GM21390 (cell line): ENCODE measurements at regions not wholly inside any gene's neighbourhood (a gene's known extent, or its start where the extent isn't known, plus 50 kb on each side); places are given as distances from the start of the nearest gene placed in this dataset.
"Not testable (repeated sequence)": the region's sequence is repeated elsewhere in the genome, so short reads cannot be mapped to it uniquely, and the experiment has no call there.

Experiments
- ATAC-seq: cut with Tn5 transposase; IDR thresholded peaks from one replicate; pipeline ENCODE4 v1.9.1; 2021; ENCODE audit not compliant: unreplicated experiment

- ATAC-seq, result no peak
These were observed 140.8 kb upstream of the CLINT1 start for GRCh38 chr5:157999696-158000095.

- no peak for ATAC-seq
These were observed 139.1 kb upstream of the CLINT1 start for GRCh38 chr5:157997991-157998504.

- ATAC-seq, result peak; percentile 87
These were observed 136.1 kb upstream of the CLINT1 start for GRCh38 chr5:157994906-157995519.

DNA sequence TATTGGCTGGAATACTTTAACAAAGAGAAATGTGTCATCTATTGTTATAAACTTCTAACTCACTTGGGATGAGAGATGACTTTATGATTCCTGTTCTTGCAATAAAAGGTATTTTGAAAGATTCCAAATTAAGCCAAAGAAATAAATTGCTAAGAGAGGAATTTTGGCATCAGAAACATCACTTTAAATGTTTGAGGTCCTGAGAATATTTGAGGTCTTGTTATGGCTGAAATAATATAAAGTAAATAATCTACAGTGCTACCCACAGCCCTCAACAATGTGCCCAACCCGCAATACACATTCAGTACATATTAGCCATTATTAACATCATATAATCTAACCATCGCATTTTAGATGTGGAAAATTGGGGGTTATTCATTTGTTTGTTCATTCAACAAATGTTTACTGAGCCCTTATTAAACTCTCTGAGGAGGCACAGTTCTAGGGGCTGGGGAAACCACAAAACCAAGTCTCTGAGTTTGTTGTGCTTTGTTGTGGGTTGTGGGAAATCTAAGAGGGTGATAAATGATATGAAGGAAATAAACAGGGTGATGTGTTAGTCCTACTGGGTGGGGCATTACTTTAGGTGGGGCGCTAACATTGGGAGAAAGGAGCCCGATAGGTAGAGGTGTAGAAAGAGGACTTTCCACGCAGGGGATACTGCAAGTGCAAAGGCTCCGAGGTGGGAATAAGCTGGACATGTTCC is 135.2 kb upstream of the CLINT1 start:
- no peak for ATAC-seq

- ATAC-seq, result no peak
These were observed 134.3 kb upstream of the CLINT1 start for GRCh38 chr5:157993201-157993600.

GRCh38 chr5:157990583-157991181 is 131.7 kb upstream of the CLINT1 start:
- no peak for ATAC-seq

- no peak for ATAC-seq
These were observed 130.4 kb upstream of the CLINT1 start for GRCh38 chr5:157989296-157989695.

- ATAC-seq, result no peak
These were observed 128.3 kb upstream of the CLINT1 start for GRCh38 chr5:157987259-157987658.

GRCh38 chr5:157986431-157986990 is 127.6 kb upstream of the CLINT1 start:
- ATAC-seq, result no peak

DNA sequence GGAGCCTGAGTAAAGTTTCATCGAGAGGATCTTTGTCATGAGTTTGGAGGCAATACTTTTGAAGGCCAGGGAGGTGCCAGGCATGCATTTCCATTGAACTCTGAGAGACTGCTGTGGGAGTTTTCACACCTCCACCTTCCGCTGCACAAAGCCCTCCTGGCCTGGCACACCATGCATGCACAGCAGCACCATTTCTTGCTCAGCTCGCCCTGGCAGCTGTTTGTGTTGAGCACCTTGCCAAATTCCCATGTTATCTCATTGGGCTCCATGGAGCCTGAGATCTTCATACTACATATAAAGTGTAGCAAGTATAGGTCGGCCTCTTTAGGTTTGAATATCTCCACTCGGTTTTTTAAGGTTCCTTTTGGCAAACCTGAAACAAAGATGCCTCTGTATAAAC is 125.7 kb upstream of the CLINT1 start:
- ATAC-seq, result no peak

DNA sequence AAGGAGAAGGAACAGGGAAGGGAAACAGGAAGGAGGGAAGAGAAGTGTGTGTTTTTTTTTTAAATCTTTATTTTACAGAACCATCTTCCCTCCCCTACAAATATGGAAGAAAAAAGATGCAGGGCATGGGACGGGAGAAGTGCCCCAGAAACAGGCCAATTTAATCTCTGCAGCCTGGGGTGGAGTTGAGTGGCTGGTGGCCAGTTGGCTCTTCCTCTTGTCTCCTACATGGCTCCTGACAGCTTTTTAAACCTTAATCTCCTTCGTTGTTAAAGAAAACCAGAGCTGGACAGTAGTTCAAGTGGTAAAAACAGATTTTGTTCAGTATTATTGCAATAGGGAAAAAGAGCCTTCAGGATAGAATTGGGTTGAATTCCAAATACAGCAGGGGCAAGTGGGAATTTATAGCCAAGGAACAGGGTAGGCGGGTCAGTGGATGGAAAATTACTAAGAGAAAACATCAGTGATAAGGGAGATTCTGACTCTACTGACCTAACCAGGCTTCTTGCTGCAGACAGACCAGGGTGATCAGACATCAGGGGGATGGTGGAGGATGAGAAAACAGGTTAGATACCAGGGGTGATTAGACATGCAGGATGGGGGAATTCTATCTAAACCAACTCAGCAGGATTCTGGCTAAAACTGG is 125.1 kb upstream of the CLINT1 start:
- ATAC-seq, result no peak

DNA sequence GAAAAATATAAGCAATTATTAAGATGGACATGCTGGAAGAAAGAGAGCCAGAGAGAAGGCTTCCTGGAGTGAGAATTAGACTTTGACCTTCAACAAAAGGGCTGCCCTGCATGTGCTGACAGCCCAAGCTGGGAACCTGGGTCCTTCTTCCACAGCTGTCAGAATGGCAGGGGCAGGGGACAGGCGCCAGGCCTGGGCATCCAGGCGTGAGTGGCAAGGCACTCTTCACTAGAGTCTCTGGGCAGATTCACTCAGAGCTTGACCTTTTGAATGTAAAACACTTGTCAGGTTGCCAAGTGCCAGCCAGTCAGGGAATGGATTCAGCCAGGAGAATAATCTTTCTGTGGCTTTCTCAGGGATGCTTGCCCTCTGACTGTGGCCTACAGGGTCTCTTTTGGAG is 119.1 kb upstream of the CLINT1 start:
- ATAC-seq, result no peak

DNA sequence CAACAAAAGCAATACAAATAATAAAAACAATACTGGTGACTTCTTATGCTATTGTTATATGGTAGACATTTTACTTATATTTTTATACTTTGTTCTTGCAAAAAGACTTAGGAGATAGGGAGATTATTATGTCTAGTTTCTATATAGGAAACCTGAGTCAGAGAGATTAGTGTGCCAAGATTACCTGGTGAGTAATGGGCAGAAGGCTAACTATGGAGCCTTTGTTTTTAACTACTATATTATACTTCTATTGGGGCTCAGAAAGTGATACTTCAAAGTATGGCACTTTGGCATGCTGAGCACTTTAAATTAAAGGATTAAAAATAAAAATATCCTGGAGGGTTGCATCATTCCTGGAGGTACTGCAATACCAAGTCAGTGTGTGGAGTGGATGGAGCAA is 117.5 kb upstream of the CLINT1 start:
- ATAC-seq, result no peak

DNA sequence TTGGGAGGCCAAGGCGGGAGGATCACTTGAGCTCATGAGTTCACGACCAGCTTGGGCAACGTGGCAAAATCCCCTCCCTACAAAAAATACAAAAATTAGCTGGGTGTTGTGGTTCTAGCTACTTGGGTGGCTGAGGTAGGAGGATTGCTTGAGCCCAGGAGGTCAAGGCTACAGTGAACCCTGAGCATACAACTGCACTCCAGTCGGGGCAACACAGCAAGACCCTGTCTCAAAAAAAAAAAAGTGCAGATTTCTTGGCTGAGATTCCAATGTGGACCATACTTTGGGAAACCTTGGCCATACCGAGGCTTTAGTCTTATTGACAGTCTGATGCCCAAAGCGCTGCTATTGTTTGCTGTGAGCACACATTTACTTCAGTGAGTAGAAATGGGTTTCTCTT is 113.6 kb upstream of the CLINT1 start:
- no peak for ATAC-seq

DNA sequence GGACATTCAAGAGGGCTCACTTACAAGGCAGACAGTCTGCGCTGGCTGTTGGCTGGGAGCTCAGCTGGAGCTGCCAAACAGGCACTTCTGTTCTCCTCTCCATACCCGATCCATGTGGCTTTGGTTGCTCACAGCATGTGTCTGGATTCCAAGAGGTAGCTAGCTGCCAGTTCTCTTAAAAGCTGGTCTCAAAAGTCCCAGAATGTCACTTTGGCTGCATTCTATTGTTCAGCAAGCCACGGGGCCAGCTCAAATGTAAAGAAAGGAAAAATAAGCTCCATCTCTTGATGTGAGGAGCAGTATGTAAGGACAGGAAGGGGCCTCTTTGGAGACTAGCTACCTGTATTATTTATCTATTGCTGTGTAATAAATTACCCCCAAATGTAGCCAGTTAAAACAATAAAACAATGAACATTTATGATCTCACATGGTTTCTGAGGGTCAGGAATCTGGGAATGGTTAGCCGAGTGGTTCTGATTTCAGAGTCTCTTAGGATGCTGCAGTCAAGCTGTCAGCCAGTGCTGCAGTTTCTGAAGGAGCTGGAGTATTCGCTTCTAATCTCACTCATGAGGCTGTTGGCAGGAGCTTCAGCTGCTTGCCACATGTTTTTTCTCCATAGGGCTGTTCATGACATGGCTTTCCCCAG is 112.7 kb upstream of the CLINT1 start:
- no peak for ATAC-seq

DNA sequence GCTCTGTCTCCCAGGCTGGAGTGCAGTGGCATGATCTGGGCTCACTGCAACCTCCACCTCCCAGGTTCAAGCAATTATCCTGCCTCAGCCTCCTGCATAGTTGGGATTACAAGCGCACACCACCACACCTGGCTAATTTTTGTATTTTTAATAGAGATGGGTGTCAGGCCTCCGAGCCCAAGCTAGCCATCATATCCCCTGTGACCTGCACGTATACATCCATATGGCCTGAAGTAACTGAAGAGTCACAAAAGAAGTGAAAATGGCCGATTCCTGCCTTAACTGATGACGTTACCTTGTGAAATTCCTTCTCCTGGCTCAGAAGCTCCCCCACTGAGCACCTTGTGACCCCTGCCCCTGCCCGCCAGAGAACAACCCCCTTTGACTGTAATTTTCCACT is 109.6 kb upstream of the CLINT1 start:
- ATAC-seq, result not testable (repeated sequence)

GRCh38 chr5:157965989-157966388 is 107.0 kb upstream of the CLINT1 start:
- ATAC-seq, result no peak

DNA sequence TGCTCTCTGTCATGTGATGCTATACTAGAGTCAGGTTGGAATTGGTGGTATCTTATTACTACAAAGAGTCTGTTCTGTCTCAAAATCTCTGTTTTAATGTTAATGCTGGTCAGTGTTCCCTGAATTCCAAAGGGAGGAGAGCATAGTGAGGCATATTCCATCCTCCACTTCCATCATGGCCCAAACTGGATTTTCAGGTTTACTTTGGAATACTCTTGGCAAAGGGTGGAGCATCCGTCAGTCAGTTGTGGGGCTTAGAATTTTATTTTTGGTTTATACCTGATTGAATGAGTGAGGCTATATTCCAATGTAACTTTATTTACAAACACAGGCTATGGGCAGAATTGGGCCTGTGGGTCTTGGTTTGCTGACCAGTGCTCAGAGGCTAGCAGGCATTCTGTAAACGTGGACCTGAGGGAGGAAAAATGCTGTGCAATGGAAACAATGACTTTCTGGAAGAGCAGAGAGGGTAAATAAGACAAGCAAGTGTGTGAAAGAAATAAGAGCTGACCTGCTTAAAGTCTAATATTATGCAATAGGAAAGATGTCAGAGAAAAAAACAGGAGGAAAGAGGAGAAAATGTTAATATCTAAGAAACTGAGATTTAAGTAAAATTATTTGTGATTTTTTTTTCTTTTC is 106.2 kb upstream of the CLINT1 start:
- ATAC-seq, result no peak

GRCh38 chr5:157963761-157964160 is 104.8 kb upstream of the CLINT1 start:
- no peak for ATAC-seq

- no peak for ATAC-seq
These were observed 104.3 kb upstream of the CLINT1 start for GRCh38 chr5:157963244-157963643.
